Uterus (tissue), 2 donors: ENCODE measurements at regions not wholly inside any gene's neighbourhood (a gene's known extent, or its start where the extent isn't known, plus 50 kb on each side); places are given as distances from the start of the nearest gene placed in this dataset.

Experiments
- POLR2A ChIP-seq, 2 donors: fragments of 450-650 bp; IDR thresholded peaks; one replicate each; pipeline ENCODE4 v1.6.1; 2016; ENCODE audit warnings: antibody characterized with exemption in 2 of 2, mild to moderate bottlenecking in 1 of 2, moderate library complexity in 1 of 2
- TF ChIP-seq, protein P1 (sequence below), 4 experiments: fragments of 200-600 bp in 2 of 4; fragments of 450-650 bp in 2 of 4; sonication (generic) in 2 of 4; IDR thresholded peaks; one replicate each; pipeline ENCODE4 v1.5.1; 2016 to 2019; ENCODE audit warnings: antibody characterized with exemption in 4 of 4, mild to moderate bottlenecking in 2 of 4, moderate library complexity in 1 of 4

GRCh38 chr4:158316264-158316663 is 106.0 kb downstream of the TMEM144 start:
- TF ChIP-seq, protein P1, sequence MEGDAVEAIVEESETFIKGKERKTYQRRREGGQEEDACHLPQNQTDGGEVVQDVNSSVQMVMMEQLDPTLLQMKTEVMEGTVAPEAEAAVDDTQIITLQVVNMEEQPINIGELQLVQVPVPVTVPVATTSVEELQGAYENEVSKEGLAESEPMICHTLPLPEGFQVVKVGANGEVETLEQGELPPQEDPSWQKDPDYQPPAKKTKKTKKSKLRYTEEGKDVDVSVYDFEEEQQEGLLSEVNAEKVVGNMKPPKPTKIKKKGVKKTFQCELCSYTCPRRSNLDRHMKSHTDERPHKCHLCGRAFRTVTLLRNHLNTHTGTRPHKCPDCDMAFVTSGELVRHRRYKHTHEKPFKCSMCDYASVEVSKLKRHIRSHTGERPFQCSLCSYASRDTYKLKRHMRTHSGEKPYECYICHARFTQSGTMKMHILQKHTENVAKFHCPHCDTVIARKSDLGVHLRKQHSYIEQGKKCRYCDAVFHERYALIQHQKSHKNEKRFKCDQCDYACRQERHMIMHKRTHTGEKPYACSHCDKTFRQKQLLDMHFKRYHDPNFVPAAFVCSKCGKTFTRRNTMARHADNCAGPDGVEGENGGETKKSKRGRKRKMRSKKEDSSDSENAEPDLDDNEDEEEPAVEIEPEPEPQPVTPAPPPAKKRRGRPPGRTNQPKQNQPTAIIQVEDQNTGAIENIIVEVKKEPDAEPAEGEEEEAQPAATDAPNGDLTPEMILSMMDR (IDR thresholded peaks at IDR 0.05), result no peak
- TF ChIP-seq POLR2A (IDR thresholded peaks at IDR 0.05), result no peak
